Naive B cell (primary cell): ENCODE measurements at regions not wholly inside any gene's neighbourhood (a gene's known extent, or its start where the extent isn't known, plus 50 kb on each side); places are given as distances from the start of the nearest gene placed in this dataset.
"Not testable (repeated sequence)": the region's sequence is repeated elsewhere in the genome, so short reads cannot be mapped to it uniquely, and the experiment has no call there.

Experiments used
- ATAC-seq, 2 donors: fragments of 150-1000 bp; cut with Tn5 transposase; 2 replicates each; pipeline ENCODE4 v1.10.0; 2021; ENCODE audit warnings: low read depth in 2 of 2, mild to moderate bottlenecking in 2 of 2, moderate library complexity in 2 of 2
- DNase-seq: peaks from one replicate; pipeline ENCODE4 v3.0.0; 2022
- H3K27ac Mint-ChIP-seq, 6 donors: one replicate each; pipeline ENCODE4 v1.8.0; 2020 to 2022; ENCODE audit warnings: mild to moderate bottlenecking in 6 of 6, mixed read lengths in 6 of 6, moderate library complexity in 5 of 6, inconsistent platforms in 2 of 6
- H3K27me3 Mint-ChIP-seq, 3 donors: one replicate each; pipeline ENCODE4 v1.8.0; 2021 to 2022; ENCODE audit warnings: mixed read lengths in 3 of 3, mild to moderate bottlenecking in 1 of 3
- H3K36me3 Mint-ChIP-seq, 2 donors: one replicate each; pipeline ENCODE4 v1.8.0; 2020 to 2022; ENCODE audit warnings: mixed read lengths in 2 of 2, inconsistent platforms in 1 of 2, mild to moderate bottlenecking in 1 of 2
- H3K4me1 Mint-ChIP-seq, 3 donors: one replicate each; pipeline ENCODE4 v1.8.0; 2020 to 2022; ENCODE audit warnings: mixed read lengths in 3 of 3, inconsistent platforms in 1 of 3, mild to moderate bottlenecking in 1 of 3, moderate library complexity in 1 of 3
- H3K4me3 Mint-ChIP-seq, 8 donors: one replicate each; pipeline ENCODE4 v1.8.0; 2020 to 2022; ENCODE audit warnings: mild to moderate bottlenecking in 8 of 8, mixed read lengths in 8 of 8, moderate library complexity in 8 of 8, inconsistent platforms in 2 of 8
- H3K9me3 Mint-ChIP-seq, 7 donors: one replicate each; pipeline ENCODE4 v1.8.0; 2020 to 2022; ENCODE audit warnings: mixed read lengths in 7 of 7, mild to moderate bottlenecking in 5 of 7, inconsistent platforms in 2 of 7, moderate library complexity in 1 of 7

GRCh38 chr21:28473530-28474220 is 519.0 kb downstream of the LTN1 start:
- DNase-seq, result no peak
- no peaks in the 10 kb centered on the region for H3K36me3 Mint-ChIP-seq
- no peak overlapping the region for H3K27ac Mint-ChIP-seq
- peaks cover 0 to 7% (median 3%) of the 10 kb centered on the region in 7 donors for H3K9me3 Mint-ChIP-seq
- ATAC-seq, result no peak
- H3K27me3 Mint-ChIP-seq, result peaks cover 0 to 3% (median 0%) of the 10 kb centered on the region in 3 donors
- no peak overlapping the region for H3K4me3 Mint-ChIP-seq
- peaks cover 0 to 12% (median 7%) of the 10 kb centered on the region in 3 donors for H3K4me1 Mint-ChIP-seq

DNA sequence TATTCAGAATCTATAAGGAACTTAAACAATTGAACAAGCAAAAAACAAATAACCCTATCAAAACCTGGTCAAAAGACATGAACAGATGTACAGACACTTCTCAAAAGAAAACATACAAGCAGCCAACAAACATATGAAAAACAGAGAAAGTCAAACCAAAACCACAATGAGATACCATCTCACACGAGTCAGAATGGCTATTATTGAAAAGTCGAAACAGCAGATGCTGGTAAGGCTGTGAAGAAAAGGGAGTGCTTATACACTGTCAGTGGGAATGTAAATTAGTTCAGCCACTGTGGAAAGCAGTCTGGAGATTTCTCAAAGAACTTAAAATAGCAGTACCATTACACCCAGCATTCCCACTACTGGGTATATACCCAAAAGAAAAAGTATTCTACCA is 520.1 kb downstream of the LTN1 start:
- not testable (repeated sequence) for ATAC-seq, H3K27me3 Mint-ChIP-seq, H3K36me3 Mint-ChIP-seq, H3K27ac Mint-ChIP-seq, H3K4me3 Mint-ChIP-seq, H3K9me3 Mint-ChIP-seq, DNase-seq
- H3K4me1 Mint-ChIP-seq, result peaks cover 0 to 12% (median 7%) of the 10 kb centered on the region in 3 donors

DNA sequence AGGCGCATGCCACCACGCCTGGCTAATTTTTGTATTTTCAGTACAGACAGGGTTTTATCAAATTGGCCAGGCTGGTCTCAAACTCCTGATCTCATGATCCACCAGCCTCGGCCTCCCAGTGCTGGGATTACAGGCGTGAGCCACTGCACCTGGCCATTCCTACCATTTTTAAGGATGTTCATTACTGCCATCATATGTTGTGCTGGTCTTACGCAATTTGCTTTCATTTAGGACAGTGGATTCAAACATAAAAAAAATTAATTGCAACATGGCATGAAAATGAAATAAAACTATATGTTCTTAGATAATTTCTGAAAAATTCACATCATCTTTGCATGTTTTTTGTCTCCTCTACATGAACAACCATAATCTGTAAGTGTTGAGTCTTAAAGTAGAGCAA is 527.7 kb downstream of the LTN1 start:
- no peak for ATAC-seq
- H3K27me3 Mint-ChIP-seq, result peaks cover 0 to 6% (median 0%) of the 10 kb centered on the region in 3 donors
- no peak overlapping the region for H3K27ac Mint-ChIP-seq
- no peaks in the 10 kb centered on the region for H3K36me3 Mint-ChIP-seq
- no peak overlapping the region for H3K4me3 Mint-ChIP-seq
- H3K4me1 Mint-ChIP-seq, result no peaks in the 10 kb centered on the region
- peaks cover 0 to 3% (median 0%) of the 10 kb centered on the region in 7 donors for H3K9me3 Mint-ChIP-seq
- no peak for DNase-seq

DNA sequence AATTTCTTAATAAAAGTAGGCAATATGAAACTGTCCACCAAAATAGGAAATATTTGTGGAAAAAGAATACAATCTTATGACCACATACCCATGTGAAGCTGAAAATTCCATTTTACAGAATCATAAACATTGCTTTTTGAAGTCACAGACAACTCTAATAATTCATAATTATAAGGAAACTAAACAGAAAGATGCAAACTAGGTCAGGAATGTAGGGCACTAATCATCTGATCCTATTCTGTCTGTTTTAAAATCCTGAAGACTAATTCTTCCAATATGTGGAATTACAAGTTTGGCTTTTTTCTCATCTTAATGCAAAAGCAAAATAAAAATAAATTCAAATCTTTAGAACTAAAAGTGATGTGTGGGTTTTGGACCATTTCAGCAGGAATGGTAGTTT is 528.6 kb downstream of the LTN1 start:
- DNase-seq, result no peak
- Mint-ChIP-seq H3K36me3 (no peaks in the 10 kb centered on the region), H3K27me3 (peaks cover 0 to 6% (median 0%) of the 10 kb centered on the region in 3 donors), H3K9me3 (peaks cover 0 to 3% (median 0%) of the 10 kb centered on the region in 7 donors), H3K27ac (no peak overlapping the region), H3K4me3 (no peak overlapping the region), H3K4me1 (no peaks in the 10 kb centered on the region)
- no peak for ATAC-seq

- DNase-seq, result no peak
- Mint-ChIP-seq H3K9me3 (peaks cover 0 to 3% (median 0%) of the 10 kb centered on the region in 7 donors), H3K27ac (no peak overlapping the region), H3K36me3 (no peaks in the 10 kb centered on the region), H3K4me1 (no peaks in the 10 kb centered on the region), H3K4me3 (no peak overlapping the region), H3K27me3 (no peaks in the 10 kb centered on the region)
- ATAC-seq, result no peak
These were observed 533.5 kb downstream of the LTN1 start for GRCh38 chr21:28459193-28459592.

- no peak for DNase-seq
- Mint-ChIP-seq H3K4me3 (no peak overlapping the region), H3K4me1 (no peaks in the 10 kb centered on the region)
These were observed 534.2 kb downstream of the LTN1 start for GRCh38 chr21:28458446-28458845.

GRCh38 chr21:28455253-28455600 is 537.5 kb downstream of the LTN1 start:
- no peaks in the 10 kb centered on the region for H3K36me3 Mint-ChIP-seq
- no peak overlapping the region for H3K27ac Mint-ChIP-seq

More at GRCh38 chr21:28458446-28458845, 534.2 kb downstream of the LTN1 start:
- Mint-ChIP-seq H3K27ac (no peak overlapping the region), H3K27me3 (no peaks in the 10 kb centered on the region), H3K36me3 (no peaks in the 10 kb centered on the region), H3K9me3 (peaks cover 0 to 3% (median 0%) of the 10 kb centered on the region in 7 donors)
- ATAC-seq, result no peak

GRCh38 chr21:28454564-28455252 is 538.0 kb downstream of the LTN1 start:
- no peak for ATAC-seq
- no peaks in the 10 kb centered on the region for H3K36me3 Mint-ChIP-seq

More at GRCh38 chr21:28455253-28455600, 537.5 kb downstream of the LTN1 start:
- no peak for DNase-seq
- no peak overlapping the region for H3K4me3 Mint-ChIP-seq
- peaks cover 0 to 3% (median 1%) of the 10 kb centered on the region in 7 donors for H3K9me3 Mint-ChIP-seq
- H3K4me1 Mint-ChIP-seq, result no peaks in the 10 kb centered on the region
- peaks cover 0 to 4% (median 0%) of the 10 kb centered on the region in 3 donors for H3K27me3 Mint-ChIP-seq
- no peak for ATAC-seq

GRCh38 chr21:28447462-28447861 is 545.2 kb downstream of the LTN1 start:
- Mint-ChIP-seq H3K4me3 (no peak overlapping the region), H3K27me3 (peaks cover 0 to 7% (median 0%) of the 10 kb centered on the region in 3 donors), H3K27ac (no peak overlapping the region), H3K36me3 (no peaks in the 10 kb centered on the region), H3K4me1 (no peaks in the 10 kb centered on the region), H3K9me3 (peaks cover 0 to 17% (median 5%) of the 10 kb centered on the region in 7 donors)
- ATAC-seq (no peak), DNase-seq (no peak)

More at GRCh38 chr21:28454564-28455252, 538.0 kb downstream of the LTN1 start:
- H3K27me3 Mint-ChIP-seq, result peaks cover 0 to 4% (median 0%) of the 10 kb centered on the region in 3 donors
- H3K27ac Mint-ChIP-seq, result no peak overlapping the region
- DNase-seq, result no peak
- H3K4me1 Mint-ChIP-seq, result no peaks in the 10 kb centered on the region
- no peak overlapping the region for H3K4me3 Mint-ChIP-seq
- peaks cover 0 to 3% (median 1%) of the 10 kb centered on the region in 7 donors for H3K9me3 Mint-ChIP-seq

GRCh38 chr21:28445141-28445830 is 547.4 kb downstream of the LTN1 start:
- Mint-ChIP-seq H3K27ac (no peak overlapping the region), H3K4me3 (no peak overlapping the region), H3K4me1 (no peaks in the 10 kb centered on the region), H3K27me3 (peaks cover 0 to 3% (median 0%) of the 10 kb centered on the region in 3 donors), H3K9me3 (peaks cover 0 to 17% (median 4%) of the 10 kb centered on the region in 7 donors), H3K36me3 (no peaks in the 10 kb centered on the region)
- ATAC-seq (no peak), DNase-seq (no peak)

DNA sequence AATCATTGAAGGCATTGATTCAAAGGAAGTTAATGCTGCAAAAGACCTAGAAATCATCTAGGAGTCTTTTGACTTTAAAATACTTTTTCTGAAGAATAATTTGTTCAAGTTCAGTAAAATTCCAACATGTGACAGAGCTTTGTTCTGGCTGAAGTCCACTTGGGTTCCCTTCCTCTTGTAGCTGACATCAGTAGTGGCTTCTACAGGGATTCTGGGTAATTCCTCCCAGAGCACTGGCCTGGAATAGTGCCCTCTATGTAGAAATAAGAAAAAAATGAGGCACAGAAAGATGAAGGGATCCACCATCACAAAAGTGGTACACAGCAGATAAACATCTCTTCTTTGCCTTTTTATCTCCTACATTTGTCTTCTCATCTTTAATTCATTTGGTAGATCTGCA is 548.1 kb downstream of the LTN1 start:
- no peaks in the 10 kb centered on the region for H3K4me1 Mint-ChIP-seq
- no peak overlapping the region for H3K4me3 Mint-ChIP-seq
- DNase-seq (no peak), ATAC-seq (no peak)
- H3K9me3 Mint-ChIP-seq, result peaks cover 0 to 17% (median 4%) of the 10 kb centered on the region in 7 donors
- H3K36me3 Mint-ChIP-seq, result no peaks in the 10 kb centered on the region
- H3K27ac Mint-ChIP-seq, result no peak overlapping the region
- H3K27me3 Mint-ChIP-seq, result peaks cover 0 to 3% (median 0%) of the 10 kb centered on the region in 3 donors

- no peaks in the 10 kb centered on the region for H3K4me1 Mint-ChIP-seq
- peaks cover 0 to 3% (median 0%) of the 10 kb centered on the region in 3 donors for H3K27me3 Mint-ChIP-seq
- peaks cover 0 to 17% (median 4%) of the 10 kb centered on the region in 7 donors for H3K9me3 Mint-ChIP-seq
- H3K36me3 Mint-ChIP-seq, result no peaks in the 10 kb centered on the region
- ATAC-seq (no peak), DNase-seq (no peak)
- H3K27ac Mint-ChIP-seq, result no peak overlapping the region
- H3K4me3 Mint-ChIP-seq, result no peak overlapping the region
These were observed 548.6 kb downstream of the LTN1 start for GRCh38 chr21:28444111-28444510.

DNA sequence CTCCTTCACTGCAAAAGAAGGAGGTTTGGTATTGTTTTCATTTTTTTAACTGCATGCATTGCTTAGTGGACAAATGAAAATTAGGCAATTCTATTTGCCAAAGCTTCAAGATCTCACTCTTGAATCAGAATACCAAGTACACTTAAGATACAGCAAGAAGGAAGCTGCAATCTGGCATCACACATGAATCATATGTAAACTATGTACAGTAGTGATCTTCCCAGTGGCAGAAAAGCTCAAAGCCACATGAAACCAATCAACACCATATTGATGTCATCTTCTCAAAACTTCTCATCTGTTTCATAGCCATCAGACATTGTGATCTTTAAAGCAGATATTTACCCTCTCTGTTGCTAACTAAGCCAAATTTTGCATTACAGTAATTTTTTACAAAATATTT is 550.1 kb downstream of the LTN1 start:
- Mint-ChIP-seq H3K4me3 (no peak overlapping the region), H3K9me3 (peaks cover 0 to 17% (median 4%) of the 10 kb centered on the region in 7 donors), H3K27me3 (peaks cover 0 to 3% (median 0%) of the 10 kb centered on the region in 3 donors), H3K36me3 (no peaks in the 10 kb centered on the region), H3K4me1 (no peaks in the 10 kb centered on the region), H3K27ac (no peak overlapping the region)
- no peak for DNase-seq
- ATAC-seq, result no peak
